K562 (cell line): ENCODE measurements at regions not wholly inside any gene's neighbourhood (a gene's known extent, or its start where the extent isn't known, plus 50 kb on each side); places are given as distances from the start of the nearest gene placed in this dataset.
A peak's percentile ranks its signal among the peaks of the same experiment; 100 is the strongest.

Source experiments
- KDM5B ChIP-seq: fragments of 200-600 bp; sonication (generic); IDR thresholded peaks from 2 replicates; pipeline ENCODE4 v1.6.1; 2012; ENCODE audit warnings: low read depth, mild to moderate bottlenecking, moderate library complexity, low read length, control low read depth, inconsistent platforms; ENCODE audit not compliant: insufficient replicate concordance
- NFYB ChIP-seq: IDR thresholded peaks from 2 replicates; pipeline ENCODE4 v1.6.1; 2011; ENCODE audit warnings: mild to moderate bottlenecking, moderate library complexity; ENCODE audit not compliant: insufficient read length; ENCODE audit errors: extremely low read depth
- TF ChIP-seq, protein P1 (sequence below): fragments of 450-650 bp; IDR thresholded peaks from 2 replicates; pipeline ENCODE4 v1.6.1; 2016; ENCODE audit warnings: mild to moderate bottlenecking, moderate library complexity
- TF ChIP-seq, protein P2 (sequence below): IDR thresholded peaks from 3 replicates; pipeline ENCODE4 v1.6.1; 2011; ENCODE audit warnings: borderline replicate concordance, mild to moderate bottlenecking; ENCODE audit not compliant: insufficient read length, insufficient read depth
- TF ChIP-seq, protein P3 (sequence below), 2 experiments: fragments of 450-650 bp; formaldehyde crosslinking in 1 of 2; IDR thresholded peaks; 2 replicates each; pipeline versions ENCODE4 v1.4.0 to v1.6.1; 2014 to 2020; ENCODE audit warnings: mild to moderate bottlenecking in 2 of 2, borderline replicate concordance in 1 of 2, low read depth in 1 of 2

DNA sequence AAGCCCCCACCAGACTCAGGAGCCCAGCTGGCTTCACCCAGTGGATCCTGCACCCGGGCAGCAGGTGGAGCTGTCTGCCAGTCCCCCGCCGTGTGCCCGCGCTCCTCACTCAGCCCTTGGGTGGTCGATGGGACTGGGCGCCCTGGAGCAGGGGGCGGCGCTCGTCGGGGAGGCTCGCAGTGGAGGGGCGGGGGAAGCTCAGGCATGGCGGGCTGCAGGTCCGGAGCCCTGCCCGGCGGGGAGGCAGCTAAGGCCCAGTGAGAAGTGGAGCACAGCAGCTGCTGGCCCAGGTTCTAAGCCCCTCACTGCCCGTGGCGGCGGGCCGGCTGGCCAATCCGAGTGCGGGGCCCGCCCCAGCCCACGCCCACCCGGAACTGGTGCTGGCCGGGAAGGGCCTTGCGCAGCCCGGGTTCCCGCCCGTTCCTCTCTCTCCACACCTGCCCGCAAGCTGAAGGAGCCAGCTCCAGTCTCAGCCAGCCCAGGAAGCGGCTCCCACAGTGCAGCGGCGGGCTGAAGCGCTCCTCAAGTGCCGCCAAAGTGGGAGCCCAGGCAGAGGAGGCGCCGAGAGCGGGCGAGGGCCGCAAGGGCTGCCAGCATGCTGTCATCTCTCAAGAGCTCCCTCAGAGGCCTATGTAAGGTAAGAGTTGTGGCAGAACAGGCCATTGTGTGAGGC, 1307.8 kb upstream of the TMEFF2 start (continued):
- TF ChIP-seq, protein P1, sequence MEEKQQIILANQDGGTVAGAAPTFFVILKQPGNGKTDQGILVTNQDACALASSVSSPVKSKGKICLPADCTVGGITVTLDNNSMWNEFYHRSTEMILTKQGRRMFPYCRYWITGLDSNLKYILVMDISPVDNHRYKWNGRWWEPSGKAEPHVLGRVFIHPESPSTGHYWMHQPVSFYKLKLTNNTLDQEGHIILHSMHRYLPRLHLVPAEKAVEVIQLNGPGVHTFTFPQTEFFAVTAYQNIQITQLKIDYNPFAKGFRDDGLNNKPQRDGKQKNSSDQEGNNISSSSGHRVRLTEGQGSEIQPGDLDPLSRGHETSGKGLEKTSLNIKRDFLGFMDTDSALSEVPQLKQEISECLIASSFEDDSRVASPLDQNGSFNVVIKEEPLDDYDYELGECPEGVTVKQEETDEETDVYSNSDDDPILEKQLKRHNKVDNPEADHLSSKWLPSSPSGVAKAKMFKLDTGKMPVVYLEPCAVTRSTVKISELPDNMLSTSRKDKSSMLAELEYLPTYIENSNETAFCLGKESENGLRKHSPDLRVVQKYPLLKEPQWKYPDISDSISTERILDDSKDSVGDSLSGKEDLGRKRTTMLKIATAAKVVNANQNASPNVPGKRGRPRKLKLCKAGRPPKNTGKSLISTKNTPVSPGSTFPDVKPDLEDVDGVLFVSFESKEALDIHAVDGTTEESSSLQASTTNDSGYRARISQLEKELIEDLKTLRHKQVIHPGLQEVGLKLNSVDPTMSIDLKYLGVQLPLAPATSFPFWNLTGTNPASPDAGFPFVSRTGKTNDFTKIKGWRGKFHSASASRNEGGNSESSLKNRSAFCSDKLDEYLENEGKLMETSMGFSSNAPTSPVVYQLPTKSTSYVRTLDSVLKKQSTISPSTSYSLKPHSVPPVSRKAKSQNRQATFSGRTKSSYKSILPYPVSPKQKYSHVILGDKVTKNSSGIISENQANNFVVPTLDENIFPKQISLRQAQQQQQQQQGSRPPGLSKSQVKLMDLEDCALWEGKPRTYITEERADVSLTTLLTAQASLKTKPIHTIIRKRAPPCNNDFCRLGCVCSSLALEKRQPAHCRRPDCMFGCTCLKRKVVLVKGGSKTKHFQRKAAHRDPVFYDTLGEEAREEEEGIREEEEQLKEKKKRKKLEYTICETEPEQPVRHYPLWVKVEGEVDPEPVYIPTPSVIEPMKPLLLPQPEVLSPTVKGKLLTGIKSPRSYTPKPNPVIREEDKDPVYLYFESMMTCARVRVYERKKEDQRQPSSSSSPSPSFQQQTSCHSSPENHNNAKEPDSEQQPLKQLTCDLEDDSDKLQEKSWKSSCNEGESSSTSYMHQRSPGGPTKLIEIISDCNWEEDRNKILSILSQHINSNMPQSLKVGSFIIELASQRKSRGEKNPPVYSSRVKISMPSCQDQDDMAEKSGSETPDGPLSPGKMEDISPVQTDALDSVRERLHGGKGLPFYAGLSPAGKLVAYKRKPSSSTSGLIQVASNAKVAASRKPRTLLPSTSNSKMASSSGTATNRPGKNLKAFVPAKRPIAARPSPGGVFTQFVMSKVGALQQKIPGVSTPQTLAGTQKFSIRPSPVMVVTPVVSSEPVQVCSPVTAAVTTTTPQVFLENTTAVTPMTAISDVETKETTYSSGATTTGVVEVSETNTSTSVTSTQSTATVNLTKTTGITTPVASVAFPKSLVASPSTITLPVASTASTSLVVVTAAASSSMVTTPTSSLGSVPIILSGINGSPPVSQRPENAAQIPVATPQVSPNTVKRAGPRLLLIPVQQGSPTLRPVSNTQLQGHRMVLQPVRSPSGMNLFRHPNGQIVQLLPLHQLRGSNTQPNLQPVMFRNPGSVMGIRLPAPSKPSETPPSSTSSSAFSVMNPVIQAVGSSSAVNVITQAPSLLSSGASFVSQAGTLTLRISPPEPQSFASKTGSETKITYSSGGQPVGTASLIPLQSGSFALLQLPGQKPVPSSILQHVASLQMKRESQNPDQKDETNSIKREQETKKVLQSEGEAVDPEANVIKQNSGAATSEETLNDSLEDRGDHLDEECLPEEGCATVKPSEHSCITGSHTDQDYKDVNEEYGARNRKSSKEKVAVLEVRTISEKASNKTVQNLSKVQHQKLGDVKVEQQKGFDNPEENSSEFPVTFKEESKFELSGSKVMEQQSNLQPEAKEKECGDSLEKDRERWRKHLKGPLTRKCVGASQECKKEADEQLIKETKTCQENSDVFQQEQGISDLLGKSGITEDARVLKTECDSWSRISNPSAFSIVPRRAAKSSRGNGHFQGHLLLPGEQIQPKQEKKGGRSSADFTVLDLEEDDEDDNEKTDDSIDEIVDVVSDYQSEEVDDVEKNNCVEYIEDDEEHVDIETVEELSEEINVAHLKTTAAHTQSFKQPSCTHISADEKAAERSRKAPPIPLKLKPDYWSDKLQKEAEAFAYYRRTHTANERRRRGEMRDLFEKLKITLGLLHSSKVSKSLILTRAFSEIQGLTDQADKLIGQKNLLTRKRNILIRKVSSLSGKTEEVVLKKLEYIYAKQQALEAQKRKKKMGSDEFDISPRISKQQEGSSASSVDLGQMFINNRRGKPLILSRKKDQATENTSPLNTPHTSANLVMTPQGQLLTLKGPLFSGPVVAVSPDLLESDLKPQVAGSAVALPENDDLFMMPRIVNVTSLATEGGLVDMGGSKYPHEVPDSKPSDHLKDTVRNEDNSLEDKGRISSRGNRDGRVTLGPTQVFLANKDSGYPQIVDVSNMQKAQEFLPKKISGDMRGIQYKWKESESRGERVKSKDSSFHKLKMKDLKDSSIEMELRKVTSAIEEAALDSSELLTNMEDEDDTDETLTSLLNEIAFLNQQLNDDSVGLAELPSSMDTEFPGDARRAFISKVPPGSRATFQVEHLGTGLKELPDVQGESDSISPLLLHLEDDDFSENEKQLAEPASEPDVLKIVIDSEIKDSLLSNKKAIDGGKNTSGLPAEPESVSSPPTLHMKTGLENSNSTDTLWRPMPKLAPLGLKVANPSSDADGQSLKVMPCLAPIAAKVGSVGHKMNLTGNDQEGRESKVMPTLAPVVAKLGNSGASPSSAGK, result peak; percentile 83
- TF ChIP-seq, protein P2, sequence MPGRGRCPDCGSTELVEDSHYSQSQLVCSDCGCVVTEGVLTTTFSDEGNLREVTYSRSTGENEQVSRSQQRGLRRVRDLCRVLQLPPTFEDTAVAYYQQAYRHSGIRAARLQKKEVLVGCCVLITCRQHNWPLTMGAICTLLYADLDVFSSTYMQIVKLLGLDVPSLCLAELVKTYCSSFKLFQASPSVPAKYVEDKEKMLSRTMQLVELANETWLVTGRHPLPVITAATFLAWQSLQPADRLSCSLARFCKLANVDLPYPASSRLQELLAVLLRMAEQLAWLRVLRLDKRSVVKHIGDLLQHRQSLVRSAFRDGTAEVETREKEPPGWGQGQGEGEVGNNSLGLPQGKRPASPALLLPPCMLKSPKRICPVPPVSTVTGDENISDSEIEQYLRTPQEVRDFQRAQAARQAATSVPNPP, result no peak
- TF ChIP-seq NFYB, result peak; percentile 28
- TF ChIP-seq KDM5B, result peak; percentile 32
- TF ChIP-seq, protein P3, sequence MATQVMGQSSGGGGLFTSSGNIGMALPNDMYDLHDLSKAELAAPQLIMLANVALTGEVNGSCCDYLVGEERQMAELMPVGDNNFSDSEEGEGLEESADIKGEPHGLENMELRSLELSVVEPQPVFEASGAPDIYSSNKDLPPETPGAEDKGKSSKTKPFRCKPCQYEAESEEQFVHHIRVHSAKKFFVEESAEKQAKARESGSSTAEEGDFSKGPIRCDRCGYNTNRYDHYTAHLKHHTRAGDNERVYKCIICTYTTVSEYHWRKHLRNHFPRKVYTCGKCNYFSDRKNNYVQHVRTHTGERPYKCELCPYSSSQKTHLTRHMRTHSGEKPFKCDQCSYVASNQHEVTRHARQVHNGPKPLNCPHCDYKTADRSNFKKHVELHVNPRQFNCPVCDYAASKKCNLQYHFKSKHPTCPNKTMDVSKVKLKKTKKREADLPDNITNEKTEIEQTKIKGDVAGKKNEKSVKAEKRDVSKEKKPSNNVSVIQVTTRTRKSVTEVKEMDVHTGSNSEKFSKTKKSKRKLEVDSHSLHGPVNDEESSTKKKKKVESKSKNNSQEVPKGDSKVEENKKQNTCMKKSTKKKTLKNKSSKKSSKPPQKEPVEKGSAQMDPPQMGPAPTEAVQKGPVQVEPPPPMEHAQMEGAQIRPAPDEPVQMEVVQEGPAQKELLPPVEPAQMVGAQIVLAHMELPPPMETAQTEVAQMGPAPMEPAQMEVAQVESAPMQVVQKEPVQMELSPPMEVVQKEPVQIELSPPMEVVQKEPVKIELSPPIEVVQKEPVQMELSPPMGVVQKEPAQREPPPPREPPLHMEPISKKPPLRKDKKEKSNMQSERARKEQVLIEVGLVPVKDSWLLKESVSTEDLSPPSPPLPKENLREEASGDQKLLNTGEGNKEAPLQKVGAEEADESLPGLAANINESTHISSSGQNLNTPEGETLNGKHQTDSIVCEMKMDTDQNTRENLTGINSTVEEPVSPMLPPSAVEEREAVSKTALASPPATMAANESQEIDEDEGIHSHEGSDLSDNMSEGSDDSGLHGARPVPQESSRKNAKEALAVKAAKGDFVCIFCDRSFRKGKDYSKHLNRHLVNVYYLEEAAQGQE (IDR thresholded peaks at IDR 0.05; ENCODE audit: borderline replicate concordance), result peak; percentile 57
- TF ChIP-seq, protein P3 (CRISPR knock-in tag; IDR thresholded peaks at IDR 0.05; ENCODE audit: low read depth), result no peak
